ENCODE measurements at regions not wholly inside any gene's neighbourhood (a gene's known extent, or its start where the extent isn't known, plus 50 kb on each side); places are given as distances from the start of the nearest gene placed in this dataset.
A peak's percentile ranks its signal among the peaks of the same experiment; 100 is the strongest.
"Not testable (repeated sequence)": the region's sequence is repeated elsewhere in the genome, so short reads cannot be mapped to it uniquely, and the experiment has no call there.

DNA sequence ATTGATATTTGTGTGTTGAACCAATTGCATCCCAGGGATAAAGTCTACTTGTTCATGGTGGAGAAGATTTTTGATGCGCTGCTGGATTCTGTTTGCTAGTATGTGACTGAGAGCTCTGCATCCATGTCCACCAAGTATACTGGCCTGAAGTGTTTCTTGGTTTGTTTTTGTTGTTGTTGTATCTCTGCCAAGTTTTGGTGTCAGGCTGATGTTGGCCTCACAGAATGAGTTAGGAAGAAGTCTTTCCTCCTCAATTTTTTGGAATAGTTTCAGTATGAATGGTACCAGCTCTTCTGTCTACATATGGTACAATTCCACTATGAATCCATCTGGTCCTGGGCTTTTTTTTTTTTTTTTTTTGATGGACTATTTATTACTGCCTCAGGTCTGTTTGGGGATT lies 50.9 kb upstream of the OSTN start:
- intact Hi-C loops (cut with DNase I) = no loop called here
- ATAC-seq = no peak
- no peak for DNase-seq

DNA sequence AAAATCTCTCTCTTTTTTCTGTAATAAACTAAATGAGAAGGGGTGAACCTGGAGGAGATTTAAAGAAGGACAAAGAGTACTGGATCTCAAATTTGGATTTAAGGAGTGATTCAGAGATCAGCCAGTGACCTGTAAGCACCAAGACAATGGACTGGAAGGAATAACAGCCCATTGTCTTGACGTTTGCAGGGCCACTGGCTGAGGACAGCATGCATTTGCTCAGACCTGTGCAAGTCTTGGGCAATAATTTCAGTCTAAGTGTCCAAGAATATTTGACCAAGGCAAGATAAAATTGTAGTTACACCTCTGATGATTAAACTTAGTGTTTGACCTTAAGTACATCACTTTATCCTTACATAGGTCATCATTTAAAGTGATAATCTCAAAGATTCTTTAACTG lies 55.8 kb upstream of the OSTN start:
- DNase-seq (no peak), ATAC-seq (no peak)
- intact Hi-C loops (cut with DNase I) = no loop called here

DNA sequence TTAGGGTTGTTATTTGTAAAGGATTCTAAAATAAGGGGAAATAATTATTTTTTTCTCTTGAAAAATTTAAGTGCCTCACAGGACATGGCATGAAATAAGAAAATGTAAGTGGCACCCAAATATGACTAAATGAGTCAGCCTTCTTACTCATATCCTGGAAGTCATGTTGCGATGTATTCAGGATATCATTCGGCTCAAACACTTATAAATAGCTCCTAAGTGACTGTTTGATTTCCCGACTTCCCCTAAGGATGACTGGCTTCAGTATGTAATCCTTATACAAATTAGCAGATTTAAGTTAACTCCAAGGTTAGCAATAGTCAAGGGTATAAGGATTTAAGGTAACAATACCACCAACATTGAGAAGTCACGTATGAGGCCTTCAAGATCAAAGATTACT lies 57.3 kb upstream of the OSTN start:
- intact Hi-C loops (cut with DNase I) = no loop called here
- DNase-seq = no peak
- ATAC-seq = no peak

DNA sequence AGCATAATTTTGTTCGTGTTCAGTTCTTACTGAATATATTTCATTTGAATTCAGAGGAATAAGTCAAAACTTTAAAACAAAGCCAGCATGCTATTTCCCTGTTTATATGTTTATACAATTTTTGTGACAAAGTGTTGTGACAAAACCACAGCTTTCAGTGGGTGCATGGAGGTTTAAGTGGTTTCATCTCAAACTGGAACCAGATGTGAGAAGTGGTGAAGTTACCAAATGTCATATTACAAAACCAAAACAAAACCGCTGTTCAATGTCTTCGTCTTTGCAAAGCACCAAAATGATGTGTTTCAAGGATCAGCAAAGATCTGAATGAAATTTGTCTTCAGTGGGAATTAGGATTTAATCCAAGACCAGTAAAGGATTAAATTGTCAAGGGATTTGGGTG lies 59.3 kb upstream of the OSTN start:
- no peak for ATAC-seq
- no peak for DNase-seq
- intact Hi-C loops (cut with DNase I) = loop anchor here in 1 of 2 donors (10.0 kb wide), 1 partner anchor 245 kb away; no protein-coding TSS in a partner anchor

DNA sequence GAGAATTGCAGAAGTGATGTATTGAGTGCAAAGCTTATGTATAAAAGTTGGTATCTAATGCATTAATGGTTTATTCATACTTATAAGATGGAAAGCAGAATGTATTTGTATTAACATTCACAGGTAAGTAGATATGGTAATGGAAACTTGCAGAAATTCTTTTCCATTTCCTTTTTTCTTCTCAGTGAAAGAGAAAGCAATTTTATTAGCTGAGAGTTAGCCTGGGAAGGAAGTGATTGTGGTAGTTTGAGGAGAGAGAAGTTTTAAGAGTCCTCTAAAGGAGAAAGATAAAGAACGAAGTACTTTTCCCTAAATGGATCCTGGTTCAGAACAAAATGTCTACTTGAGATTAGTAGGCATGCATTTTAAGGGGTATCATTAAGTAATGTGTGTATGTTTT lies 60.1 kb upstream of the OSTN start:
- no peak for DNase-seq
- intact Hi-C loops (cut with DNase I) = loop anchor here in 1 of 2 donors (10.0 kb wide), 1 partner anchor 246 kb away; no protein-coding TSS in a partner anchor
- ATAC-seq = no peak

DNA sequence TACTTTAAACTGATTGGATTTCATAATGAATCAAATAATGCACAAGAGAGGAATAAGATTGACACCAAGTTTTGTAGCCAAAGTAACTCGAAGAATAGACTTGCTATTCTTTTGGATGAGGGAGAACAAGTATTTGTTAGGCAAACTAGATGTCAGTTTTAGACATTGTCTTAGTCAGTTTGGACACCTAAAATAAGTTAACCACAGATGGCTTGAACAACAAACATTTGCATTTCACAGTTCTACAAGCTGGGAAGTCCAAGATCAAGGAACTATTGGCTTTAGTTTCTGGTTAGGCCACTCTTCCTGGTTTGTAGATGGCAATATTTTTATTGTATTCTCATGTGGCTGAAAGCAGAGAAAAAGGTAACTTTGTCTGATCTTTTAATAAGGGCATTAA lies 61.3 kb upstream of the OSTN start:
- no peak for ATAC-seq
- DNase-seq = no peak
- intact Hi-C loops (cut with DNase I) = loop anchor here in 1 of 2 donors (10.0 kb wide), 1 partner anchor 247 kb away; no protein-coding TSS in a partner anchor

DNA sequence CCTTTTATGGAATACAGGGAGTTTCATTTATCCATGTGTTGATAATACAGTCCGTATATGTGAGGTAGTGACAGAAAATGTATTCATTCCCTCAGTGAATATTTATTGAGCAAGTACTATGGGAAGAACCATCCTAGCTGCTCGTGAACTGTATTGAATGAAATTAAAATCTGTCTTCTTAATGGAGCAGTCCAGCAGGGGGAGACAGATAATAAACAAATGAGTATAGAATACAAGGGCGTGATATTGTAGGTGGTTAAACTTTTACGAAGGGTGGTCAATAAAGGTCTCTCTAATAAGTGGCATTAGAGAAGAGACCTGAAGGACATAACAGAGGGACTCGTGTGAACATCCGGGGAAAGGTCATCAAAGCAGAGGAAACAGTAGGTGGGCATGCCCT lies 62.7 kb upstream of the OSTN start:
- no peak for ATAC-seq
- intact Hi-C loops (cut with DNase I) = loop anchor here in 1 of 2 donors (10.0 kb wide), 1 partner anchor 248 kb away; no protein-coding TSS in a partner anchor
- DNase-seq = no peak

DNA sequence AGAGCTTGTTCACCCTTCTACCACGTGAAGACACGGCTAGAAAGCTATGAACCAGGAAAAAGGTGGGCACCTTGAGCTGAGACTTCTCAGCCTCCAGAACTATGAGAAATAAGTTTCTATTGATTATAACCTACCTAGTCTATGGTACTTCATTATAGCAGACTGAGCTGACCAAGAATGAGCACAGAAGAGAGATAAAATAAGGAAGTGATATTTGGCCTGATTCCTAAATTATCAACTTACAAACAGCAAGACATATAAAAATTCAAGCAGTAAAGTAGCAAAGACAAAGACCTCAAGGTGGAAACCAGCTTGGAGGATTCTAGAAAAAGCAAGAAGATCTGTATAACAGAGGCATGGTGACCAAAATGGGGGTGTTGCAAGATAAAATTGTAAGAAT lies 63.9 kb upstream of the OSTN start:
- ATAC-seq (no peak), DNase-seq (no peak)
- intact Hi-C loops (cut with DNase I) = loop anchor here in 1 of 2 donors (10.0 kb wide), 1 partner anchor 250 kb away; no protein-coding TSS in a partner anchor

DNA sequence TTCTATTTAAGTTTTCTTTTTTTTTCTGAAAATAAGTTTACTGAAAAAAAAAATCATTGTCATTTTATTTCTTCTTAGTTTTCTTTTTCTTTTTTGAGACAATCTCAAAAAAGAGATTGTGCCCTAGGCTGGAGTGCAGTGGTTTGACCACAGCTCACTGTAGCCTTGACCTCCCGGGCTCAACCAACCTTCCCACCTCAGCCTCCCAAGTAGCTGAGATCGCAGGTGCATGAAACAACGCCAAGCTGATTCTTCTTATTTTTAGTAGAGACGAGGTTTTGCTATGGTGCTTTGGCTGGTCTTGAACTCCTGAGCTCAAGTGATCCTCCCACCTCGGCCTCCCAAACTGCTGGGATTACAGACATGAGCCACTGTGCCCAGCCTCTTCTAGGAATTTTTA lies 65.7 kb upstream of the OSTN start:
- DNase-seq (no peak), ATAC-seq (no peak)
- intact Hi-C loops (cut with DNase I) = loop anchor here in 1 of 2 donors (10.0 kb wide), 1 partner anchor 251 kb away; no protein-coding TSS in a partner anchor

DNA sequence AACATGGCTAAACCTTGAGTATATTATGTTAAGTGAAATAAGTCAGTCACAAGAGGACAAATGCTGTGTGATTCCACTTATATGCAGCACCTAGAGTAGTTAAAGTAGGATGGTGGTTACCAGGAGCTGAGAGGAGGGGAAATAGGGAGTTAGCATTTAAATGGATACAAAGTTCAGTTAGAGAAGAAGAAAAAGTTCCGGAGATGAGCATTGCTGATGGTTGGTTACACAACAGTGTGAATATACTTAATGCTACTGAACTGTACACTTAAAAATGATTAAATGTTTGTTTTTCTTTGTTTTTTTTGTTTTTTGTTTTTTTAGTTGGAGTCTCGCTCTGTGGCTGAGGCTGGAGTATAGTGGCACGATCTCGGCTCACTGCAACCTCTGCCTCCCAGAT lies 67.7 kb upstream of the OSTN start:
- intact Hi-C loops (cut with DNase I) = loop anchor here in 1 of 2 donors (10.0 kb wide), 1 partner anchor 253 kb away; no protein-coding TSS in a partner anchor
- ATAC-seq (no peak), DNase-seq (no peak)

DNA sequence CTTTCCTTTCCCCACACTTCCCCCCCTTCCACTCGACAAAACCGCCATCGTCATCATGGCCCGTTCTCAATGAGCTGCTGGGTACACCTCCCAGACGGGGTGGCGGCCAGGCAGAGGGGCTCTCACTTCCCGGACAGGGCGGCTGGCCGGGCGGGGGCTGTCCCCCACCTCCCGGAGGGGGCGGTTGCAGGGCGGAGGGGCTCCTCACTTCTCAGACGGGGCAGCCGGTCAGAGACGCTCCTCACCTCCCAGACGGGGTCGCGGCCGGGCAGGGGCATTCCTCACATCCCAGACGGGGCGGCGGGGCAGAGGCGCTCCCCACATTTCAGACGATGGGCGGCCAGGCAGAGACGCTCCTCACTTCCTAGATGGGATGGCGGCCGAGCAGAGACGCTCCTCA lies 74.2 kb upstream of the OSTN start:
- ATAC-seq; intact Hi-C loops (cut with DNase I); DNase-seq: not testable (repeated sequence)

DNA sequence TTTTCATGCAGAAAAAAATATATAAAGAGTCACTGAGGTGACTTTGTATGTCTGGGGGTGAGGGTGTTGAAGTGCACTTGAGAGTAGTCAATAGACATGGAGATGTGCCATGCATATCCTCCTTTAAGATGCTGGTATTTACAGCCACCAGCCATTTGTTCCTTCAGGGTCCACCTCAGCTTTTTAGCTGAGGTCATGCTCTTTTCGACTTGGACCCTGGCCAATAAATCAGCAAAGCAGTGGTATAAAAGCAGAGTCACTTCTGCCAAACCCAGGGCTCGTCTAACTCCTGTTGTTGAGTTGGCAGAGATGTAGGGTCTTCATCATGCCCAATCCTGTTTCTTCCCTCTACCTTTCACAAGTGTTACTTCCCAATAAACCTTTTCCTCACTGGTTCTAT lies 75.1 kb upstream of the OSTN start:
- intact Hi-C loops (cut with DNase I) = no loop called here
- DNase-seq (no peak), ATAC-seq (no peak)

DNA sequence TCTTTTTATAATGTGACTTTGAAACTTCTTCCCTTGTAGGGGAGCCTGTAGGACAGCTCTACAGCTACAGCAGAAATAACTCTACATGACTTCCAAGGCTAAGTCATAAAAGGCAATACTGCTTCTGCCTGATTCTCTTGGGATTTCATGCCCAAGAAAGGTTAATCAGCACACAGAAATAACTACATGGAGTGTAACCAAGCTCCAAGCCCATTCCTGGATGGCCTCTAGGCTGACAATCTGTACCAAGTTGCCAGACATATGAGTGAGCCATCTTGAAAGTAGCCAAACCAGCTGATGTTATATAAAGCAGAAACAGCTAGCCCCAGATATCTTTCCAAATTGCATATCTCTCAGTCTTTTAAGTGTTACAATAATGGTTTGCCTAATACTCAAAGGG lies 75.8 kb upstream of the OSTN start:
- no peak for ATAC-seq
- DNase-seq = no peak
- intact Hi-C loops (cut with DNase I) = no loop called here

DNA sequence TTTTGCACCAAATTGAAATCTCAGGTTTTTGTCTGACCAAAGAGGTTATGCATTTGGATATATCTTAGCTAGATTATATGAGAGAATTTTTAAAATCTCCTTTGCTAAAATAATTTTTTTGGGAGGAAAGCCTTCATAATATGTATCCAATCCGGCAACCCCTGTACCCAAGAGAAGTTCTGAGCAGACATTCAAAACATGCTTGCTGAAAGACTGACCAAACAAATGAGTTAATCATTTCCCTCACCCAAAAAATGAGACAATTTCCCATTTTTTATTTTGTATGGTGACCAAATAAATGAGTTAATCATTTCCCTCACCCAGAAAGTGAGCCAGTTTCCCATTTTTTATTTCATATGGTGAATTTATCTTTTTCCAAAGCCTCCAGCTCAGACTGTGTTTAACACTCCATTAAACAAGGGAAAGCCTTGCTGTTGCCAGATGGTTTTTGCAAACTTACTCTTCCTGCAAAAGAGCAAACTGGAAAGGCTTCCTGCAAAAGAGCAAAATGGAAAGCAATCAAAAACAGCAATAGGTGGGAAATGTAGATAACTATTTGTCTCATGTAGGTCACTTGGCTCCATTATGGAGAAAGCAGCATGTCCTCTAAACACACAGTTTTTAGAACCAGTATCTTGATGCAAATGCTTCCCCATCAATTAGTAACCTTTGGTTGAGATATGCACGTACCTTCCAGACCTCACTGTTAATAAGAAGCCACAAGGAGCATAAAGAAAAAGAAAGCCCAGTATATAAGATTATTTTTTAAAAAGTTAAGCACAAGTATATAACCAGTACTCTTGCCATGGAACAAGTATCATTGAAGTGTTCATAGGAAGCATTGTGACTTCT lies 78.4 kb upstream of the OSTN start:
- intact Hi-C loops (cut with DNase I) = no loop called here
- DNase-seq (no peak), ATAC-seq (no peak)

DNA sequence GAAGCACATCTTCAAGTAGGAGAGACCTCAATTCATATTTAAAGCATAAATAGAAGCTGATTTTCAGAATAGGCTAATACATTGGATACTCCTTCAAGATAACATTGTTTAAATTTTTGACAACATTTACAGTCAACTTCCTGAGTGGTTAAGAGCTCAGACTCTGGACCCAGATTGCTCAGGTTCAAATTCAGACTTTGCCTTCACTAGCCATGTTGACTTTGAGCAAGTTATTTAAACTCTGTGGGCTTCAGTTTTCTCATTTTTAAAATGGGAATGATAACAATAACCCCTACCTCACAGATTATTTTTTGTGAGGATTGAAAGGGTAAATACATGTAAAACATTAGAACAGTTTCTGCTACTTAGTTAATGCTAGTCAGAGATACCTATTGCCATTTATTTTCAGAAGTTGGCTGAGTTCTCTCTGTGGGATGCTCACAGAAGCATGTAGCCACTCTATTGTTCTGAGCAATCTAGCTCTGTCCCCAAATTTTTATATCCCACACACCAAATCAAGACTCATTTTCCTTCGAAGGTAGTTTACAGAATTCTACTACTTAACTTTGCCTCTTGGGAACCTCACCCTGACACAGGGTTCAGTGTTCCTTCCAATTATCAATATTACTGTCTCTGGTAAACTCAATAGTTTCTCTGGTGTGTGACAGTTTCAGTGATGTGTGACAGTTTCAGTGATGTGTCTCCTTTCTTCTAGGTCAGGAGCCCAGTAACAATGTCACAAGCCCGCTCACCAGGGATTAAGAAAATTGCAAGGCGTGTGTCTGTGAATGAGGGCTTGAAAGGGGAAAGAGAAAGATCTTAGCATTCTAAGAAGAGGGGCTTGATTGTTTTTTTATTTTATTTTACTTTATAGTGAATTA lies 79.4 kb upstream of the OSTN start:
- intact Hi-C loops (cut with DNase I) = no loop called here
- ATAC-seq (no peak), DNase-seq (no peak)

DNA sequence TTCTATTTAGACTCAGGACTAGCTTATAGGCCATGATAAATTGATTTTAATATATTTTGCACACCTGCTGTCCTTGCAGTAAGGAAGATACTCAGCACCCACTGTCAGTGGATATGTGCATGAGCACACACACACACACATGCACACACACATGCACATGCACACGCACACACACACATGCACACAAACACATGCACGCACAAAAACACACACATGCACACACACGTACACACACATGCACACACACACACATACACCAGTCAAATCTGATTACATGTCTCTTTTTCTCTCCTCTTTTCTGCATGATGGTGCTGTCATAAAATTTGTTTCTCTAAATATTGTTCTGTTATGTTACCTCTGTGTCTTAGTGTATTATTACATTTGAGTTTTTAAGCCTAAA lies 87.3 kb upstream of the OSTN start:
- intact Hi-C loops (cut with DNase I) = no loop called here
- DNase-seq = no peak
- no peak for ATAC-seq

DNA sequence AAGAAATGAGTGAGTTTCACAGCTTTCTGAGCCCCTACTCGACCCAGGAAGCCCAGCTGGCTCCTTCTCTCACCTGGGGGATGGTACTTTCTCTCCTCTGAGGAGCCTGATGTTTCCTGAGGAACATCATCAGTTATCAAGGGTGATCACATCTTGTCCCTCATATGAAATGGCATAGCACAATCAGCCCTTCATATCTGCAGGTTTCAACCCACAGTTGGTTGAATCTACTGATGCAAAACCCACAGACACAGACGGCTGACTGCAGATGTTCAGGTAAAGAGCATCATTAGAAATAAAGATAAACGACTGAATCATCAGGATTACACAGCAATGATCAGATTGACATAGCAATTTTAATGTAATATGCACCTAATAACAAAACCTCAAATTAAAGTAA lies 93.6 kb upstream of the OSTN start:
- DNase-seq (no peak), ATAC-seq (no peak)
- intact Hi-C loops (cut with DNase I) = no loop called here

DNA sequence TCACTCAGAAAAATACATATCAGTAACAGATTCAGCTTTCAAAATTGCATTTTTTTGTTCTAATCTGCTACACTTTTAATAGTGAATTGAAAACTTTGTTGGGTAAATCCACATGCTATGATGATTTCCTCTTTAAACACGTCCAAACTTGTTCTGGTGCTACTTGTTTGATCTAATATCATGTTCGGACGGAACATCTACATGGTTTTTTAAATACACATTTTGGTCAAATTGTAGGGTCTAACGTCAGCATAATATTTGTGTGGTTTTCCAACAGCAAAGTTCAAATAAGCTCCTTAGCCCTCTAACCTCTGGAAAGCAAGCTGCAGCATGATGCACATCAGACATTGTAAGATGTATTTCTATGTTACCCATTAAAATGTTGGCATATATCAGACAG lies 98.5 kb upstream of the OSTN start:
- no peak for ATAC-seq
- DNase-seq = no peak

DNA sequence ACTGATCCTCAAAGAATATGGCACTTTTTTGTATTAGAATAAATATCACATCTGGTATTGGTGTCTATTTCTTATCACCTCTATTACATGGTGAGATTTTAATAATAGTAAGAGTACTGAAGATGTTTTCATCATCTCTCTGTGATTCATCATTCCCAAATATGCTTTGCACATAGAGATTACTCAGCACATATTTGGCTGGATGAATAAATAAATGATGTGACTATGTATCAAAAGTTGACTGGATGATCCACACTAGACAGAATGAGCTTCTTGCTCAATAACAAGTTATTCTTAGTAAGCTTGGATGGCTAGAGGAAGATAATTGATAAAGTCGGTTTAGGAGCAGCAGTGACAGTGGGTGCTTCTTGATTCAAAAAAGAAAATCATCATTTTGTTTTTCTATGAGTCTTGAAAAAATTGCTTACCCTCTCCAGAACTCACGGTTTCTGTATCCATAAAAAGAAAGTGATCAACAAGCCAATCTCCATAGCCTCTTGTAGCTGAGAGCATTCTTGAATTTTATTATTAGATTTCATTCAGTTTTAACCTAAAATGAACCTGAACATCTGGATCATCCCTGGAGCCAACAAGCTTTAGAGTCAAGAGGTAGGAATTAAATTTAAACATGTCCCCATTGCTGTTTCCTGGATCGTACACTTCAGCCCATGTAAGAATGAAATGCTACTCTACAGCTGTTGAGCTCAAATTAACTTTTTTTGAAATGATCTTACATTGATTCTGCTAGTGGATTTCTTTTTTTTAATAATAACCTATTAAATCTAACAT lies 104.8 kb upstream of the OSTN start:
- intact Hi-C loops (cut with DNase I) = no loop called here
- ATAC-seq (peak in 1 of 2 donors; percentile 66), DNase-seq (no peak)

More for the DNA sequence above, 98.5 kb upstream of the OSTN start:
- intact Hi-C loops (cut with DNase I) = no loop called here
